Fibroblast of lung (primary cell): ENCODE measurements at regions not wholly inside any gene's neighbourhood (a gene's known extent, or its start where the extent isn't known, plus 50 kb on each side); places are given as distances from the start of the nearest gene placed in this dataset.

Source experiments
- DNase-seq, 2 donors: peaks; one replicate each; pipeline versions ENCODE4 v3.0.0 to v3.0.0-alpha.2; 2010; ENCODE audit warnings: low read depth in 2 of 2
- H2AFZ ChIP-seq: 2 replicates; pipeline ENCODE4 v1.5.1; 2012; ENCODE audit warnings: low read length, control low read depth, inconsistent platforms
- H3K27ac ChIP-seq: 2 replicates; pipeline ENCODE4 v1.5.1; 2011; ENCODE audit warnings: low read length, control low read depth; ENCODE audit not compliant: insufficient read depth
- H3K27me3 ChIP-seq: 2 replicates; pipeline ENCODE4 v1.5.1; 2011; ENCODE audit warnings: mild to moderate bottlenecking, low read length; ENCODE audit not compliant: control insufficient read depth, insufficient read depth
- H3K36me3 ChIP-seq: 2 replicates; pipeline ENCODE4 v1.5.1; 2011; ENCODE audit warnings: low read length; ENCODE audit not compliant: control insufficient read depth, insufficient read depth
- H3K4me1 ChIP-seq: 2 replicates; pipeline ENCODE4 v1.5.1; 2011; ENCODE audit warnings: low read length; ENCODE audit not compliant: control insufficient read depth, insufficient read depth; ENCODE audit errors: extremely low read depth
- H3K4me2 ChIP-seq: 2 replicates; pipeline ENCODE4 v1.5.1; 2011; ENCODE audit warnings: low read length, control low read depth; ENCODE audit not compliant: insufficient read depth; ENCODE audit errors: extremely low read depth
- H3K4me3 ChIP-seq, 4 experiments: fragments of 200-600 bp in 1 of 4; sonication (generic) in 1 of 4; replicated peaks in 1 of 4; 2 replicates each; pipeline ENCODE4 v1.5.1; 2011 to 2016; ENCODE audit warnings: low read length in 4 of 4, low read depth in 3 of 4, mild to moderate bottlenecking in 3 of 4, control low read depth in 2 of 4, inconsistent platforms in 1 of 4, mixed read lengths in 1 of 4; ENCODE audit not compliant: insufficient read depth in 1 of 4; ENCODE audit errors: control extremely low read depth in 1 of 4
- H3K79me2 ChIP-seq: 2 replicates; pipeline ENCODE4 v1.5.1; 2012; ENCODE audit warnings: mild to moderate bottlenecking, low read length, inconsistent platforms; ENCODE audit not compliant: control insufficient read depth, insufficient read depth
- H3K9ac ChIP-seq: 2 replicates; pipeline ENCODE4 v1.5.1; 2011; ENCODE audit warnings: mild to moderate bottlenecking, low read length, control low read depth; ENCODE audit not compliant: insufficient read depth
- H3K9me3 ChIP-seq: 2 replicates; pipeline ENCODE4 v1.5.1; 2012; ENCODE audit warnings: low read depth, low read length; ENCODE audit not compliant: control insufficient read depth, insufficient read depth
- H4K20me1 ChIP-seq: 2 replicates; pipeline ENCODE4 v1.5.1; 2011; ENCODE audit warnings: low read length; ENCODE audit not compliant: control insufficient read depth, insufficient read depth; ENCODE audit errors: extremely low read depth
- EZH2 ChIP-seq: IDR thresholded peaks from 2 replicates; pipeline ENCODE4 v1.5.1; 2012; ENCODE audit warnings: low read length, control low read depth, mild to moderate bottlenecking; ENCODE audit errors: missing control alignments
- TF ChIP-seq, protein P1 (sequence below), 2 donors: IDR thresholded peaks in 1 of 2; conservative IDR thresholded peaks in 1 of 2; 1 replicate in 1 of 2; 2 replicates in 1 of 2; pipeline ENCODE4 v1.5.1; 2011 to 2012; ENCODE audit warnings: low read length in 2 of 2, control low read depth in 1 of 2, inconsistent platforms in 1 of 2, low read depth in 1 of 2, mild to moderate bottlenecking in 1 of 2

DNA sequence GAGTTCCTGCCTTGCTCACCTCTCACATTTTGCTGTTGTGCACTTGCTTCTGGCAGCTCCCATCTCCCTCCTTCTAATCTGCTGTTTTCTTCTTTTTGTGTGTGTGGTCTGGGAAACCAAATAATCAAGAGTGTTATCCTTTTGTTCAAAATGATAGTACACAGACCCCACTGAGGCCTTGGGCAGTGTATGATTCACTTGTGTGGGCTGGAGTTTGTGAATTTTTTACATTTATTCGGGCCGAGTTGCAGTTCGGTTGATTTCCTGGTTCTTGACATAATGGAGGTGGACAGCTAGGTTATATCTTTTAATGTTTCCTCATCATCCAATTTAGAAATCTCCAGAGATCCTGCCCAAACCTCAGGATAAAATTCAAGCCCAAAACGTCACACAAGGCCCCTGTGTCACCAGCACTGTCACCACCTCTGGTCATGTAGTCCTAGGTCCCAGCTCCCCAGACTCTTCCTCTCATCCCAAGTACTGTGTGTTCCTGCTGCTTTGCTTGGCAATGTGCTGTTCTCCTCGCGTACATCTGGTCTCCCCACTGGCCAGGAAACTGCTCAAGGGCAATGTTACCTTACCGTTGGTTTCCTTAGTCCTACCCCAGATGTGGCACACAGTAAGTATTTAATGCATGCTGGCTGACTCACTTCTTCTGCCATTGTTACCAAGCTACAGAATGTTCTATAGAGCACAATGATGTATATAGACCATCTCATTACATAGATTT lies 55.7 kb upstream of the PHACTR2 start:
- no peak overlapping the region for H3K4me2 ChIP-seq

DNA sequence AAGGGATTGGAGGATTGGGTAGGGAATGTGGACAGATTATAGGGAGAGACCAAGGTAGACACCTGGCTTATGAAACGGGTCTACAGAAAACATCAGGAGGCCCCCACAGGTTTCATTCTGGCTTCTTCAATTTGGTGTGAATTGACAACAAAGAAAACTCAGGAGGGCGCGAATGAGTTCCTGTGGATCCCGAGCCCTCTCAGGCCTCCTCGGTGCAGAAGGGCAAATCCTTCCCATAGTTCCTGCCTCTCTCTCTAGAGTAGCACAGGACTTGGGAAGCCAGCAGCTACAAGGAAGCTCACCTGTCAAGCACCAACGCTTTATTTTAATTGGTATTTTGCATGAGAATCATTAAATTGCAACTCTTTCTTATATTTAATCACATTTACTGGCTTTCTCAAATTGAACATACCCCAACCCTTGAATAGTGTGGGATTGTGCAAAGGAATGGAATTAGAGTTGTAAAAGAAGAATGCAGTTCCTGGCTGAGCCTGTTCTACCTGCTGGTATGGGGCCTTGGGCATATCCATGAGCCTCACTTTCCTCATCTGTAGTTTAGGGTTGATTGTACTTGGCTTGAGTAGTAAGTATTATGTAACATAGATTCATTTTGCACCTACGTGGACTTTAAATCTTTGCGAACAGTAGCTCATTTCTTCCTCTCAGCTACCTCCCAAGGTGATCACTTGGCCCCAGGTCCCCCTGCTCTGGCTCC lies 56.4 kb upstream of the PHACTR2 start:
- Histone ChIP-seq H3K27ac (no peak overlapping the region), H3K9me3 (no peaks in the 10 kb centered on the region), H3K9ac (no peak overlapping the region), H3K4me1 (peaks cover 2% of the 10 kb centered on the region), H3K4me3 (no peak overlapping the region), H3K27me3 (no peaks in the 10 kb centered on the region), H4K20me1 (no peaks in the 10 kb centered on the region), H2AFZ (no peak overlapping the region), H3K36me3 (no peaks in the 10 kb centered on the region), H3K4me2 (no peak overlapping the region), H3K79me2 (no peaks in the 10 kb centered on the region)
- no peak for DNase-seq
- TF ChIP-seq EZH2: no peak
- TF ChIP-seq, protein P1, sequence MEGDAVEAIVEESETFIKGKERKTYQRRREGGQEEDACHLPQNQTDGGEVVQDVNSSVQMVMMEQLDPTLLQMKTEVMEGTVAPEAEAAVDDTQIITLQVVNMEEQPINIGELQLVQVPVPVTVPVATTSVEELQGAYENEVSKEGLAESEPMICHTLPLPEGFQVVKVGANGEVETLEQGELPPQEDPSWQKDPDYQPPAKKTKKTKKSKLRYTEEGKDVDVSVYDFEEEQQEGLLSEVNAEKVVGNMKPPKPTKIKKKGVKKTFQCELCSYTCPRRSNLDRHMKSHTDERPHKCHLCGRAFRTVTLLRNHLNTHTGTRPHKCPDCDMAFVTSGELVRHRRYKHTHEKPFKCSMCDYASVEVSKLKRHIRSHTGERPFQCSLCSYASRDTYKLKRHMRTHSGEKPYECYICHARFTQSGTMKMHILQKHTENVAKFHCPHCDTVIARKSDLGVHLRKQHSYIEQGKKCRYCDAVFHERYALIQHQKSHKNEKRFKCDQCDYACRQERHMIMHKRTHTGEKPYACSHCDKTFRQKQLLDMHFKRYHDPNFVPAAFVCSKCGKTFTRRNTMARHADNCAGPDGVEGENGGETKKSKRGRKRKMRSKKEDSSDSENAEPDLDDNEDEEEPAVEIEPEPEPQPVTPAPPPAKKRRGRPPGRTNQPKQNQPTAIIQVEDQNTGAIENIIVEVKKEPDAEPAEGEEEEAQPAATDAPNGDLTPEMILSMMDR (conservative IDR thresholded peaks at IDR 0.05 in 1 of 2, IDR thresholded peaks at IDR 0.05 in 1 of 2; ENCODE audit: low read depth in 1 of 2, low read length in 2 of 2): no peak

More for the DNA sequence above, 55.7 kb upstream of the PHACTR2 start:
- no peaks in the 10 kb centered on the region for H3K9me3 ChIP-seq
- H3K36me3 ChIP-seq: no peaks in the 10 kb centered on the region
- H3K27me3 ChIP-seq: no peaks in the 10 kb centered on the region
- peak in 1 of 2 donors; percentile 58 for DNase-seq
- H4K20me1 ChIP-seq: no peaks in the 10 kb centered on the region
- H3K27ac ChIP-seq: no peak overlapping the region
- no peaks in the 10 kb centered on the region for H3K79me2 ChIP-seq
- H2AFZ ChIP-seq: no peak overlapping the region
- no peak overlapping the region for H3K9ac ChIP-seq
- TF ChIP-seq, protein P1 (conservative IDR thresholded peaks at IDR 0.05 in 1 of 2, IDR thresholded peaks at IDR 0.05 in 1 of 2; ENCODE audit: low read depth in 1 of 2, low read length in 2 of 2): no peak
- TF ChIP-seq EZH2: no peak
- peaks cover 2% of the 10 kb centered on the region for H3K4me1 ChIP-seq
- no peak overlapping the region for H3K4me3 ChIP-seq

DNA sequence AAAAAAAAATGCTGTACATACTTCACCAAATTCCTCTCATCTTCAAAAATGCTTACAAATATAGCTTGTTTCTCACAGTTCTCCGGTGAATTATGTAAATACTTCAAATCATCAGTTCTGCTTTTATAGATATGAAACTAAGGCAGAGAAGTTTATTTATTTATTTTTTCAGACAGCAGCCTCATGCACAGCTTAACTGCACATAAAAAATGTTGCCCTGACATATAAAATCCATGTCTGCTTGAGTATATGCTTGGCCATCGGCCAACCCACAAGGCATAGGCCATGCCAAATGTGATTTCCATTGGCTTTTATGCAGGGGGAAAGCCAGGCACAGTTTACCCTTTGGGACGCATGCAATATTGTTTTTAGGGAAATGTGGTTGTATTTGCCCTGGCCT lies 57.3 kb upstream of the PHACTR2 start:
- no peak overlapping the region for H3K27ac ChIP-seq
- no peak overlapping the region for H3K4me3 ChIP-seq
- H3K79me2 ChIP-seq: no peaks in the 10 kb centered on the region
- TF ChIP-seq, protein P1 (conservative IDR thresholded peaks at IDR 0.05 in 1 of 2, IDR thresholded peaks at IDR 0.05 in 1 of 2; ENCODE audit: low read depth in 1 of 2, low read length in 2 of 2): no peak
- TF ChIP-seq EZH2: no peak
- peak overlapping the region; percentile 18 for H3K4me2 ChIP-seq
- H3K9ac ChIP-seq: no peak overlapping the region
- H4K20me1 ChIP-seq: no peaks in the 10 kb centered on the region
- peak; percentile 34 to 63 for DNase-seq
- no peak overlapping the region for H2AFZ ChIP-seq
- H3K9me3 ChIP-seq: no peaks in the 10 kb centered on the region
- H3K27me3 ChIP-seq: no peaks in the 10 kb centered on the region
- H3K4me1 ChIP-seq: peaks cover 2% of the 10 kb centered on the region
- H3K36me3 ChIP-seq: no peaks in the 10 kb centered on the region
